Suprapubic skin (tissue), 4 donors: ENCODE measurements at regions not wholly inside any gene's neighbourhood (a gene's known extent, or its start where the extent isn't known, plus 50 kb on each side); places are given as distances from the start of the nearest gene placed in this dataset.

Experiments
- DNase-seq, 2 donors: peaks; one replicate each; pipeline ENCODE4 v3.0.0-alpha.2; 2019; ENCODE audit warnings: low spot score in 2 of 2
- H3K27ac ChIP-seq: fragments of 200-600 bp; sonication (generic); one replicate; pipeline ENCODE4 v1.5.1; 2019
- H3K27me3 ChIP-seq: fragments of 200-600 bp; sonication (generic); one replicate; pipeline ENCODE4 v1.5.1; 2019
- H3K36me3 ChIP-seq: fragments of 200-600 bp; sonication (generic); one replicate; pipeline ENCODE4 v1.5.1; 2019
- H3K4me1 ChIP-seq: fragments of 200-600 bp; sonication (generic); one replicate; pipeline ENCODE4 v1.5.1; 2019
- H3K4me3 ChIP-seq: fragments of 200-600 bp; sonication (generic); one replicate; pipeline ENCODE4 v1.5.1; 2019; ENCODE audit warnings: mild to moderate bottlenecking
- H3K9me3 ChIP-seq: fragments of 200-600 bp; sonication (generic); one replicate; pipeline ENCODE4 v1.5.1; 2019
- EP300 ChIP-seq: sonication (generic); formaldehyde crosslinking; IDR thresholded peaks from one replicate; pipeline ENCODE4 v1.6.1; 2017; ENCODE audit warnings: antibody characterized with exemption
- POLR2A ChIP-seq, 2 donors: fragments of 450-650 bp; IDR thresholded peaks; one replicate each; pipeline ENCODE4 v1.6.1; 2017; ENCODE audit warnings: antibody characterized with exemption in 2 of 2, mild to moderate bottlenecking in 2 of 2, moderate library complexity in 2 of 2
- POLR2AphosphoS5 ChIP-seq, 3 donors: sonication (generic); formaldehyde crosslinking; IDR thresholded peaks; one replicate each; pipeline ENCODE4 v1.6.1; 2017; ENCODE audit warnings: antibody characterized with exemption in 3 of 3
- WGBS: methylation state at CpG from one replicate; pipeline ENCODE4 v1.1.5; 2018; 5-methylcytosine and 5-hydroxymethylcytosine counted together
- TF ChIP-seq, protein P1 (sequence below), 2 donors: fragments of 200-600 bp in 1 of 2; fragments of 450-650 bp in 1 of 2; sonication (generic) in 1 of 2; IDR thresholded peaks; one replicate each; pipeline ENCODE4 v1.5.1; 2016 to 2019; ENCODE audit warnings: antibody characterized with exemption in 2 of 2, mild to moderate bottlenecking in 1 of 2, moderate library complexity in 1 of 2

GRCh38 chr2:763766-764525, 86.7 kb upstream of the TMEM18 start:
- no peaks in the 10 kb centered on the region for H3K27me3 ChIP-seq
- H3K36me3 ChIP-seq = no peaks in the 10 kb centered on the region
- no peak for TF ChIP-seq POLR2AphosphoS5 (IDR thresholded peaks at IDR 0.05)
- TF ChIP-seq POLR2A (IDR thresholded peaks at IDR 0.05) = no peak
- TF ChIP-seq, protein P1, sequence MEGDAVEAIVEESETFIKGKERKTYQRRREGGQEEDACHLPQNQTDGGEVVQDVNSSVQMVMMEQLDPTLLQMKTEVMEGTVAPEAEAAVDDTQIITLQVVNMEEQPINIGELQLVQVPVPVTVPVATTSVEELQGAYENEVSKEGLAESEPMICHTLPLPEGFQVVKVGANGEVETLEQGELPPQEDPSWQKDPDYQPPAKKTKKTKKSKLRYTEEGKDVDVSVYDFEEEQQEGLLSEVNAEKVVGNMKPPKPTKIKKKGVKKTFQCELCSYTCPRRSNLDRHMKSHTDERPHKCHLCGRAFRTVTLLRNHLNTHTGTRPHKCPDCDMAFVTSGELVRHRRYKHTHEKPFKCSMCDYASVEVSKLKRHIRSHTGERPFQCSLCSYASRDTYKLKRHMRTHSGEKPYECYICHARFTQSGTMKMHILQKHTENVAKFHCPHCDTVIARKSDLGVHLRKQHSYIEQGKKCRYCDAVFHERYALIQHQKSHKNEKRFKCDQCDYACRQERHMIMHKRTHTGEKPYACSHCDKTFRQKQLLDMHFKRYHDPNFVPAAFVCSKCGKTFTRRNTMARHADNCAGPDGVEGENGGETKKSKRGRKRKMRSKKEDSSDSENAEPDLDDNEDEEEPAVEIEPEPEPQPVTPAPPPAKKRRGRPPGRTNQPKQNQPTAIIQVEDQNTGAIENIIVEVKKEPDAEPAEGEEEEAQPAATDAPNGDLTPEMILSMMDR (IDR thresholded peaks at IDR 0.05) = no peak
- no peak for TF ChIP-seq EP300
- WGBS = 65% methylated on average over 14 of the region's 16 CpGs
- H3K9me3 ChIP-seq = no peaks in the 10 kb centered on the region
- no peak for DNase-seq
- H3K27ac ChIP-seq = no peak overlapping the region
- no peak overlapping the region for H3K4me3 ChIP-seq
- H3K4me1 ChIP-seq = no peaks in the 10 kb centered on the region

GRCh38 chr2:762646-763045, 85.4 kb upstream of the TMEM18 start:
- no peak for DNase-seq
- 79% methylated on average over 4 of the region's 4 CpGs for WGBS

GRCh38 chr2:761384-761783, 84.2 kb upstream of the TMEM18 start:
- no peaks in the 10 kb centered on the region for H3K27me3 ChIP-seq
- no peaks in the 10 kb centered on the region for H3K4me1 ChIP-seq
- no peaks in the 10 kb centered on the region for H3K36me3 ChIP-seq
- 76% methylated on average over 6 of the region's 6 CpGs for WGBS
- TF ChIP-seq EP300 (no peak), POLR2A (IDR thresholded peaks at IDR 0.05) (no peak), POLR2AphosphoS5 (IDR thresholded peaks at IDR 0.05) (no peak)
- TF ChIP-seq, protein P1 (IDR thresholded peaks at IDR 0.05) = no peak
- no peak overlapping the region for H3K4me3 ChIP-seq
- no peak overlapping the region for H3K27ac ChIP-seq
- no peaks in the 10 kb centered on the region for H3K9me3 ChIP-seq
- no peak for DNase-seq

More at GRCh38 chr2:762646-763045, 85.4 kb upstream of the TMEM18 start:
- Histone ChIP-seq H3K36me3 (no peaks in the 10 kb centered on the region), H3K27ac (no peak overlapping the region), H3K27me3 (no peaks in the 10 kb centered on the region), H3K9me3 (no peaks in the 10 kb centered on the region), H3K4me1 (no peaks in the 10 kb centered on the region), H3K4me3 (no peak overlapping the region)
- TF ChIP-seq POLR2A (IDR thresholded peaks at IDR 0.05) = no peak
- TF ChIP-seq, protein P1 (IDR thresholded peaks at IDR 0.05) = no peak
- TF ChIP-seq EP300 = no peak
- no peak for TF ChIP-seq POLR2AphosphoS5 (IDR thresholded peaks at IDR 0.05)

GRCh38 chr2:760001-760400, 82.8 kb upstream of the TMEM18 start:
- TF ChIP-seq EP300 = no peak
- TF ChIP-seq POLR2AphosphoS5 (IDR thresholded peaks at IDR 0.05) = no peak
- no peak for TF ChIP-seq POLR2A (IDR thresholded peaks at IDR 0.05)
- TF ChIP-seq, protein P1 (IDR thresholded peaks at IDR 0.05) = no peak
- no peak overlapping the region for H3K4me3 ChIP-seq
- DNase-seq = no peak
- no peaks in the 10 kb centered on the region for H3K36me3 ChIP-seq
- 71% methylated on average over 5 of the region's 5 CpGs for WGBS
- no peaks in the 10 kb centered on the region for H3K4me1 ChIP-seq
- H3K27me3 ChIP-seq = no peaks in the 10 kb centered on the region
- no peaks in the 10 kb centered on the region for H3K9me3 ChIP-seq
- H3K27ac ChIP-seq = no peak overlapping the region

- WGBS = 80% methylated on average over 13 of the region's 13 CpGs
- H3K36me3 ChIP-seq = no peaks in the 10 kb centered on the region
- no peak overlapping the region for H3K4me3 ChIP-seq
- H3K9me3 ChIP-seq = no peaks in the 10 kb centered on the region
- H3K27ac ChIP-seq = no peak overlapping the region
- DNase-seq = no peak
- TF ChIP-seq EP300 (no peak), POLR2AphosphoS5 (IDR thresholded peaks at IDR 0.05) (no peak), POLR2A (IDR thresholded peaks at IDR 0.05) (no peak)
- TF ChIP-seq, protein P1 (IDR thresholded peaks at IDR 0.05) = no peak
- H3K27me3 ChIP-seq = no peaks in the 10 kb centered on the region
- no peaks in the 10 kb centered on the region for H3K4me1 ChIP-seq
These were observed 81.0 kb upstream of the TMEM18 start for GRCh38 chr2:758073-758820.
